CD14-positive monocyte (primary cell): ENCODE measurements at regions not wholly inside any gene's neighbourhood (a gene's known extent, or its start where the extent isn't known, plus 50 kb on each side); places are given as distances from the start of the nearest gene placed in this dataset.

Source experiments
- DNase-seq, 3 donors: peaks; one replicate each; pipeline ENCODE4 v3.0.0-alpha.2; 2011 to 2022
- H2AFZ ChIP-seq: 2 replicates; pipeline ENCODE4 v1.6.0; 2012; ENCODE audit warnings: mild to moderate bottlenecking, low read depth, low read length, inconsistent platforms; ENCODE audit not compliant: insufficient read depth, poor library complexity, severe bottlenecking
- H3K27ac ChIP-seq, 2 donors: 1 replicate in 1 of 2; 2 replicates in 1 of 2; pipeline ENCODE4 v1.5.1; 2012 to 2013; ENCODE audit warnings: low read length in 2 of 2, control low read depth in 1 of 2, inconsistent platforms in 1 of 2, low read depth in 1 of 2, mild to moderate bottlenecking in 1 of 2
- H3K27me3 ChIP-seq, 2 donors: one replicate each; pipeline versions ENCODE4 v1.6.0 to v1.6.1; 2011 to 2013; ENCODE audit warnings: low read length in 2 of 2; ENCODE audit not compliant: control insufficient read depth in 2 of 2, insufficient read depth in 2 of 2
- H3K36me3 ChIP-seq, 2 donors: replicated peaks in 1 of 2; 1 replicate in 1 of 2; 2 replicates in 1 of 2; pipeline versions ENCODE4 v1.5.1 to v1.6.1; 2012 to 2013; ENCODE audit warnings: low read length in 2 of 2, control low read depth in 1 of 2, inconsistent platforms in 1 of 2, mild to moderate bottlenecking in 1 of 2; ENCODE audit not compliant: insufficient read depth in 2 of 2, control insufficient read depth in 1 of 2
- H3K4me1 ChIP-seq, 2 donors: 1 replicate in 1 of 2; 2 replicates in 1 of 2; pipeline versions ENCODE4 v1.5.1 to v1.6.1; 2012 to 2013; ENCODE audit warnings: low read length in 2 of 2, control low read depth in 1 of 2, inconsistent platforms in 1 of 2, mild to moderate bottlenecking in 1 of 2, moderate library complexity in 1 of 2; ENCODE audit not compliant: insufficient read depth in 2 of 2, control insufficient read depth in 1 of 2
- H3K4me2 ChIP-seq: replicated peaks from 2 replicates; pipeline ENCODE3; 2012; ENCODE audit warnings: low read length, moderate library complexity, mild to moderate bottlenecking; ENCODE audit not compliant: poor library complexity, severe bottlenecking; ENCODE audit errors: extremely low read depth
- H3K4me3 ChIP-seq, 3 experiments: fragments of 200-600 bp in 1 of 3; sonication (generic) in 1 of 3; replicated peaks in 1 of 3; 1 replicate in 2 of 3; 2 replicates in 1 of 3; pipeline ENCODE4 v1.5.1; 2011 to 2013; ENCODE audit warnings: low read length in 3 of 3, mild to moderate bottlenecking in 3 of 3, control low read depth in 2 of 3, low read depth in 2 of 3, inconsistent platforms in 1 of 3, moderate library complexity in 1 of 3
- H3K79me2 ChIP-seq: 2 replicates; pipeline ENCODE4 v1.6.0; 2012; ENCODE audit warnings: mild to moderate bottlenecking, control low read depth, inconsistent platforms, low read length, moderate library complexity; ENCODE audit not compliant: insufficient read depth
- H3K9ac ChIP-seq: 2 replicates; pipeline ENCODE4 v1.6.0; 2017; ENCODE audit warnings: low read length, mild to moderate bottlenecking; ENCODE audit not compliant: insufficient read depth, poor library complexity, severe bottlenecking
- H3K9me3 ChIP-seq, 2 donors: replicated peaks in 1 of 2; 1 replicate in 1 of 2; 2 replicates in 1 of 2; pipeline versions ENCODE4 v1.5.1 to v1.6.1; 2012 to 2013; ENCODE audit warnings: low read length in 2 of 2, control low read depth in 1 of 2; ENCODE audit not compliant: control insufficient read depth in 1 of 2, insufficient read depth in 1 of 2
- H4K20me1 ChIP-seq: 2 replicates; pipeline ENCODE4 v1.6.0; 2012; ENCODE audit warnings: mild to moderate bottlenecking, low read length, control low read depth, moderate library complexity; ENCODE audit not compliant: insufficient read depth
- H3K27ac Mint-ChIP-seq, 7 donors: one replicate each; pipeline ENCODE4 v1.8.0; 2020; ENCODE audit warnings: mild to moderate bottlenecking in 7 of 7, mixed read lengths in 7 of 7, moderate library complexity in 6 of 7, inconsistent platforms in 2 of 7
- H3K27me3 Mint-ChIP-seq, 3 donors: one replicate each; pipeline ENCODE4 v1.8.0; 2021 to 2022; ENCODE audit warnings: low read depth in 3 of 3, mild to moderate bottlenecking in 3 of 3, mixed read lengths in 3 of 3, moderate library complexity in 3 of 3, inconsistent platforms in 1 of 3
- H3K36me3 Mint-ChIP-seq, 2 donors: one replicate each; pipeline ENCODE4 v1.8.0; 2020; ENCODE audit warnings: mixed read lengths in 2 of 2, inconsistent platforms in 1 of 2, mild to moderate bottlenecking in 1 of 2
- H3K4me1 Mint-ChIP-seq: one replicate; pipeline ENCODE4 v1.8.0; 2020; ENCODE audit warnings: mild to moderate bottlenecking, mixed read lengths
- H3K4me3 Mint-ChIP-seq, 2 donors: one replicate each; pipeline ENCODE4 v1.8.0; 2020; ENCODE audit warnings: mild to moderate bottlenecking in 2 of 2, mixed read lengths in 2 of 2, moderate library complexity in 1 of 2
- H3K9me3 Mint-ChIP-seq, 7 donors: one replicate each; pipeline ENCODE4 v1.8.0; 2020 to 2022; ENCODE audit warnings: mixed read lengths in 7 of 7, mild to moderate bottlenecking in 6 of 7, moderate library complexity in 6 of 7, inconsistent platforms in 2 of 7
- WGBS: methylation state at CpG from one replicate; pipeline ENCODE4 v1.1.5; 2013; ENCODE audit warnings: missing lambda C conversion rate; ENCODE audit not compliant: insufficient coverage; 5-methylcytosine and 5-hydroxymethylcytosine counted together
- intact Hi-C, 2 donors: fragments of 100-400 bp; cut with micrococcal nuclease; formaldehyde crosslinking; loops; one replicate each; pipeline versions ENCODE4 v1.15.0 to v1.15.1; 2023
- TF ChIP-seq, protein P1 (sequence below): fragments of 200-600 bp; IDR thresholded peaks from one replicate; pipeline ENCODE4 v1.8.0; 2022; ENCODE audit warnings: antibody characterized with exemption, mild to moderate bottlenecking

DNA sequence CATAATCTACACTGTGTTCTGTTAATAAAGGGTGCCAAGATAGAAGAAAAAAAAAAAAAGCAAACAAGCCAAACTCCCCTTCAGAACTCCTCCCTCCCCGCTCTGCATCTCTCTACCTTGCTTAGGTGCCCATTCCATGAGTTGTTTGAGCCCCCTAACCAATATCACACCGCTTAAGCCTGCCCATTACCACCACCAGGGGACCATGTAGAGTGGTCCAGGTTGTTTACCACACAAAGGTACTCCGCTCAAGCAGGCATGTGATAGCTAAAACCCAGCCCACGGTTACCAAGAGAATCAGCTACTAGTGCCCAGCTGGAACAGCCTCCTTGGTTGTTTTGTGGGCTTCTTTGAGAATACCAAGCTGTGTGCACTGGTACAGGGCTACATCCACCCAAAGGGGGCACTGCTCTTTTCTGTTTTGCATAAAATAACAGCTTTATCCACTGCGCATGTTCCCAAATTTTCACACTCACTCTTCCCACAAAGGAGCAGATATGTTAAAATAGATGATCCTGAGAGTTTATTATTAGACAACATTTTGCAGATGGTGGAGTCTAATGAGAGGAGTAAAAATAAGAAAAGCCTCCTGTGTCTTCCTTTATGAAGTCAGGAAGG is 304.1 kb downstream of the DEPDC1B start:
- Mint-ChIP-seq H3K36me3 (no peaks in the 10 kb centered on the region), H3K4me3 (no peak overlapping the region), H3K27me3 (peaks cover 0 to 4% (median 4%) of the 10 kb centered on the region in 3 donors), H3K9me3 (peaks cover 0 to 3% (median 0%) of the 10 kb centered on the region in 7 donors), H3K27ac (no peak overlapping the region), H3K4me1 (no peaks in the 10 kb centered on the region)
- Histone ChIP-seq H3K9ac (no peak overlapping the region), H3K27ac (no peak overlapping the region), H3K36me3 (no peaks in the 10 kb centered on the region), H4K20me1 (no peaks in the 10 kb centered on the region), H3K9me3 (no peaks in the 10 kb centered on the region), H3K4me1 (no peaks in the 10 kb centered on the region), H3K27me3 (no peaks in the 10 kb centered on the region), H2AFZ (no peak overlapping the region), H3K79me2 (no peaks in the 10 kb centered on the region), H3K4me2 (no peak overlapping the region), H3K4me3 (no peak overlapping the region)
- 100% methylated on average over 3 of the region's 5 CpGs for WGBS
- TF ChIP-seq, protein P1, sequence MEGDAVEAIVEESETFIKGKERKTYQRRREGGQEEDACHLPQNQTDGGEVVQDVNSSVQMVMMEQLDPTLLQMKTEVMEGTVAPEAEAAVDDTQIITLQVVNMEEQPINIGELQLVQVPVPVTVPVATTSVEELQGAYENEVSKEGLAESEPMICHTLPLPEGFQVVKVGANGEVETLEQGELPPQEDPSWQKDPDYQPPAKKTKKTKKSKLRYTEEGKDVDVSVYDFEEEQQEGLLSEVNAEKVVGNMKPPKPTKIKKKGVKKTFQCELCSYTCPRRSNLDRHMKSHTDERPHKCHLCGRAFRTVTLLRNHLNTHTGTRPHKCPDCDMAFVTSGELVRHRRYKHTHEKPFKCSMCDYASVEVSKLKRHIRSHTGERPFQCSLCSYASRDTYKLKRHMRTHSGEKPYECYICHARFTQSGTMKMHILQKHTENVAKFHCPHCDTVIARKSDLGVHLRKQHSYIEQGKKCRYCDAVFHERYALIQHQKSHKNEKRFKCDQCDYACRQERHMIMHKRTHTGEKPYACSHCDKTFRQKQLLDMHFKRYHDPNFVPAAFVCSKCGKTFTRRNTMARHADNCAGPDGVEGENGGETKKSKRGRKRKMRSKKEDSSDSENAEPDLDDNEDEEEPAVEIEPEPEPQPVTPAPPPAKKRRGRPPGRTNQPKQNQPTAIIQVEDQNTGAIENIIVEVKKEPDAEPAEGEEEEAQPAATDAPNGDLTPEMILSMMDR = no peak
- intact Hi-C loops = no loop called here
- no peak for DNase-seq

DNA sequence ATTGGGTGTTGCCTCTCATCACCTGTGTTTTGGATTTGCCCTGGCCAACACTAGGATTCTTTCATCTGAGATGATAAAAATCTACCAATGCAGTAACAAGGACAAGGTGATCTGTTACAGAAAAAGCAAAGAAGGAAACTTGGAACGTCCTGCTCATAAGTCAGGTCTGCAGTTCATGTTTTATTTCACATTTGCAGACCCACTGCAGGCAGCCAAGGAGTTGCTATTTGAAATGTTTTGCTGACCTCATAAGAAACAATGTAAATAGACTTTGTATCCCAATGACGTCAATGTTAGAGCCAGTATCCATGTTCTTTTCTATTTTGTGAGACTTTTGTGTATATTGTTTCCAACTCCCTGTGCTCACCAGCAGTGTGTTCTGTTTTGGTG is 312.9 kb downstream of the DEPDC1B start:
- intact Hi-C loops = no loop called here
- no peaks in the 10 kb centered on the region for H3K9me3 ChIP-seq
- TF ChIP-seq, protein P1 = no peak
- H4K20me1 ChIP-seq = no peaks in the 10 kb centered on the region
- no peak for DNase-seq
- Mint-ChIP-seq H3K36me3 (no peaks in the 10 kb centered on the region), H3K4me3 (no peak overlapping the region), H3K9me3 (no peaks in the 10 kb centered on the region), H3K27ac (no peak overlapping the region), H3K4me1 (peaks cover 11% of the 10 kb centered on the region), H3K27me3 (peaks cover 0 to 3% (median 2%) of the 10 kb centered on the region in 3 donors)
- H3K36me3 ChIP-seq = no peaks in the 10 kb centered on the region
- no peaks in the 10 kb centered on the region for H3K27me3 ChIP-seq
- H3K79me2 ChIP-seq = no peaks in the 10 kb centered on the region
- H3K9ac ChIP-seq = no peak overlapping the region
- no peak overlapping the region for H3K27ac ChIP-seq
- 89% methylated on average over 1 of the region's 2 CpGs for WGBS
- no peak overlapping the region for H2AFZ ChIP-seq
- no peak overlapping the region for H3K4me2 ChIP-seq
- H3K4me3 ChIP-seq = no peak overlapping the region
- peaks cover 0 to 4% of the 10 kb centered on the region in 2 donors for H3K4me1 ChIP-seq
